Breast epithelium (tissue), 4 donors: ENCODE measurements at regions not wholly inside any gene's neighbourhood (a gene's known extent, or its start where the extent isn't known, plus 50 kb on each side); places are given as distances from the start of the nearest gene placed in this dataset.

ENCODE experiments used
- DNase-seq, 2 donors: peaks; one replicate each; pipeline ENCODE4 v3.0.0-alpha.2; 2019; ENCODE audit warnings: low spot score in 2 of 2
- H3K27ac ChIP-seq, 2 donors: fragments of 200-600 bp; sonication (generic) in 1 of 2; one replicate each; pipeline ENCODE4 v1.5.1; 2016 to 2019; ENCODE audit warnings: mild to moderate bottlenecking in 1 of 2
- H3K27me3 ChIP-seq, 2 donors: fragments of 200-600 bp; sonication (generic) in 1 of 2; one replicate each; pipeline versions ENCODE4 v1.5.1 to v1.6.0; 2017 to 2019; ENCODE audit warnings: control low read depth in 1 of 2, mild to moderate bottlenecking in 1 of 2
- H3K36me3 ChIP-seq: fragments of 200-600 bp; one replicate; pipeline ENCODE4 v1.5.1; 2019
- H3K4me1 ChIP-seq, 2 donors: fragments of 200-600 bp; sonication (generic); one replicate each; pipeline ENCODE4 v1.5.1; 2016 to 2019; ENCODE audit warnings: control low read depth in 1 of 2
- H3K4me3 ChIP-seq, 3 donors: fragments of 200-600 bp; sonication (generic); 1 replicate in 2 of 3; 2 replicates in 1 of 3; pipeline ENCODE4 v1.5.1; 2016 to 2019; ENCODE audit warnings: mild to moderate bottlenecking in 3 of 3, moderate library complexity in 2 of 3
- H3K9me3 ChIP-seq, 2 donors: fragments of 200-600 bp; sonication (generic) in 1 of 2; one replicate each; pipeline ENCODE4 v1.5.1; 2016 to 2019; ENCODE audit warnings: control low read depth in 1 of 2
- CTCF ChIP-seq, 3 donors: fragments of 450-650 bp; IDR thresholded peaks; one replicate each; pipeline ENCODE4 v1.5.1; 2016 to 2017; ENCODE audit warnings: antibody characterized with exemption in 3 of 3, mild to moderate bottlenecking in 3 of 3, moderate library complexity in 3 of 3
- POLR2A ChIP-seq: fragments of 450-650 bp; IDR thresholded peaks from one replicate; pipeline ENCODE4 v1.6.1; 2016; ENCODE audit warnings: antibody characterized with exemption, mild to moderate bottlenecking, moderate library complexity
- POLR2AphosphoS5 ChIP-seq, 3 donors: sonication (generic); formaldehyde crosslinking; IDR thresholded peaks; one replicate each; pipeline ENCODE4 v1.6.1; 2017; ENCODE audit warnings: antibody characterized with exemption in 3 of 3
- intact Hi-C: fragments of 100-400 bp; cut with DNase I; formaldehyde crosslinking; loops from one replicate; pipeline ENCODE4 v1.15.1; 2023; ENCODE audit warnings: low total_unique reads

GRCh38 chr16:54365990-54366634, 79.5 kb upstream of the IRX3 start:
- no peak overlapping the region for H3K4me3 ChIP-seq
- H3K36me3 ChIP-seq = no peaks in the 10 kb centered on the region
- no peaks in the 10 kb centered on the region for H3K9me3 ChIP-seq
- no peaks in the 10 kb centered on the region for H3K27me3 ChIP-seq
- no peak for DNase-seq
- intact Hi-C loops = no loop called here
- H3K27ac ChIP-seq = no peak overlapping the region
- no peaks in the 10 kb centered on the region for H3K4me1 ChIP-seq
- TF ChIP-seq POLR2A (no peak), CTCF (IDR thresholded peaks at IDR 0.05) (no peak), POLR2AphosphoS5 (IDR thresholded peaks at IDR 0.05) (no peak)

- no peak overlapping the region for H3K27ac ChIP-seq
- no peaks in the 10 kb centered on the region for H3K36me3 ChIP-seq
- H3K27me3 ChIP-seq = no peaks in the 10 kb centered on the region
- H3K4me3 ChIP-seq = no peak overlapping the region
- no peaks in the 10 kb centered on the region for H3K4me1 ChIP-seq
- TF ChIP-seq CTCF (IDR thresholded peaks at IDR 0.05) (no peak), POLR2AphosphoS5 (IDR thresholded peaks at IDR 0.05) (no peak), POLR2A (no peak)
- H3K9me3 ChIP-seq = no peaks in the 10 kb centered on the region
- DNase-seq = no peak
- intact Hi-C loops = no loop called here
Observed at GRCh38 chr16:54363766-54364165, 77.2 kb upstream of the IRX3 start.

GRCh38 chr16:54362591-54363206, 76.1 kb upstream of the IRX3 start:
- TF ChIP-seq CTCF (IDR thresholded peaks at IDR 0.05) (no peak), POLR2AphosphoS5 (IDR thresholded peaks at IDR 0.05) (no peak), POLR2A (no peak)
- H3K27me3 ChIP-seq = no peaks in the 10 kb centered on the region
- no peak overlapping the region for H3K4me3 ChIP-seq
- H3K4me1 ChIP-seq = no peaks in the 10 kb centered on the region
- H3K27ac ChIP-seq = no peak overlapping the region
- no peak for DNase-seq
- no peaks in the 10 kb centered on the region for H3K36me3 ChIP-seq
- intact Hi-C loops = no loop called here
- no peaks in the 10 kb centered on the region for H3K9me3 ChIP-seq

- Histone ChIP-seq H3K4me3 (no peak overlapping the region), H3K4me1 (no peaks in the 10 kb centered on the region), H3K36me3 (no peaks in the 10 kb centered on the region), H3K27ac (no peak overlapping the region), H3K27me3 (no peaks in the 10 kb centered on the region), H3K9me3 (no peaks in the 10 kb centered on the region)
- no peak for DNase-seq
- intact Hi-C loops = no loop called here
- no peak for TF ChIP-seq POLR2AphosphoS5 (IDR thresholded peaks at IDR 0.05)
- TF ChIP-seq POLR2A = no peak
- TF ChIP-seq CTCF (IDR thresholded peaks at IDR 0.05) = no peak
Observed at GRCh38 chr16:54361246-54361645, 74.7 kb upstream of the IRX3 start.

GRCh38 chr16:54360681-54361080, 74.1 kb upstream of the IRX3 start:
- Histone ChIP-seq H3K4me3 (no peak overlapping the region), H3K36me3 (no peaks in the 10 kb centered on the region), H3K9me3 (no peaks in the 10 kb centered on the region), H3K27me3 (no peaks in the 10 kb centered on the region), H3K4me1 (no peaks in the 10 kb centered on the region), H3K27ac (no peak overlapping the region)
- intact Hi-C loops = no loop called here
- DNase-seq = no peak
- TF ChIP-seq POLR2A (no peak), POLR2AphosphoS5 (IDR thresholded peaks at IDR 0.05) (no peak), CTCF (IDR thresholded peaks at IDR 0.05) (no peak)
